Frontal cortex (tissue), 3 donors: ENCODE measurements at regions not wholly inside any gene's neighbourhood (a gene's known extent, or its start where the extent isn't known, plus 50 kb on each side); places are given as distances from the start of the nearest gene placed in this dataset.
"Not testable (repeated sequence)": the region's sequence is repeated elsewhere in the genome, so short reads cannot be mapped to it uniquely, and the experiment has no call there.

Source experiments
- DNase-seq, 2 donors: peaks; one replicate each; pipeline ENCODE4 v3.0.0; 2012; ENCODE audit warnings: low spot score in 2 of 2
- FAIRE-seq: peaks from 2 replicates; lab custom pipeline; 2012; peaks lifted over from hg19 to GRCh38; lab: Jason Lieb, UNC
- donor health status: control.
- donor health status: control.
- donor health status: control.

DNA sequence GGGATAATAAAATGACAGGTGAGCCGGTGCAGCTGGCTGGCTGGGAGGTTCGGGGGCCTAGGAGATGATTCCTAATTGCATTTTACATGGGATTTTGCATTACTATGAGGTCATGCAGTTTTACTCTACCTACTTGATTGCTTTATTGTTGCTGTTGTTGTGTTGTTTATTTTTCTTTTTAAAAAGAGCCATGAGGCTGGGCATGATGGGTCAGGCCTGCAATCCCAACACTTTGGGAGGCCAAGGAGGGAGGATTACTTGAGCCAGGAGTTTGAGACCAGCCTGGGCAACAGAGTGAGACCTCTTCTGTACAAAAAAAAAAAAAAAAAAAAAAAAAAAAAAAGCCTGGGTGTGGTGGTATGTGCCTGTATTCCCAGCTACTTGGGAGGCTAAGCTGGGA is 104.8 kb downstream of the GJA1 start:
- no peak for FAIRE-seq

DNA sequence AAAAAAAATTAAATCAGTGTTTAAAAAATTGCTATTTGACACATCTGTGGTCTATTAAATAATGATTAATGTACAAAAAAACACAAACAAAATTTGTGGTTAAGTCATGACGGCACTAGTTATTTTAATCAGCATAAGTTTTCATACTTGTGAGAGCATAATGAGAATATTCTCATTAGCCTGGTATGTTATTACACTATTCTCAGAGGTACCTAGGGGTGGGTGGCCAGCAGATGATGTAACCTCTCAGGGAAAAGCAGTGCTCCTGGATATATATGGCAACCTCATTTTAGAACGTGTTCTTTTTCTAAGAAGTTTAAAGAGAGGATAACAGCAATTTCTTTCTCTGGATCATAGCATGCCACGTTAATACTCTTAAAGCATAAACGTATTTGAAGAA is 109.2 kb downstream of the GJA1 start:
- no peak for FAIRE-seq

More for the DNA sequence above, 104.8 kb downstream of the GJA1 start:
- no peak for DNase-seq

GRCh38 chr6:121548131-121548530 is 112.7 kb downstream of the GJA1 start:
- FAIRE-seq, result no peak
- DNase-seq, result no peak

More for the DNA sequence above, 109.2 kb downstream of the GJA1 start:
- DNase-seq, result no peak

DNA sequence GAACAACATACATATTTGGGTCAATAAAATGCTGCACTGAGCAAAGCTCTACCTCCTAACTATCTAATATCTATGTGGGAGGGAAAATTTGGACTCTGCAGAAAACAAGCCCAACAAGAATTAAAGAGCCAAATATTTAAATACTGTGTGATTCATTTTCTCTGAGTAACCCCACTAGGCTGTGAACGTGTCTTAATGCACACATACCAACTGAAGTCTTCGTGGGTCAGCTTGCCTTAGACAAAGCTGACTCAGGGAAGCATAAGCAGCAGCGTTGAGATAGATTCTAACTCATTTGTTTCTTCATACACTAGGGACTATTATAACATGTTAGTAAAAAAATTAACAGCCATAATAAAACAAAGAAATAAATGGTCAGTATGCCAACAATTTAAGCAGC is 114.3 kb downstream of the GJA1 start:
- FAIRE-seq, result no peak
- DNase-seq, result no peak

DNA sequence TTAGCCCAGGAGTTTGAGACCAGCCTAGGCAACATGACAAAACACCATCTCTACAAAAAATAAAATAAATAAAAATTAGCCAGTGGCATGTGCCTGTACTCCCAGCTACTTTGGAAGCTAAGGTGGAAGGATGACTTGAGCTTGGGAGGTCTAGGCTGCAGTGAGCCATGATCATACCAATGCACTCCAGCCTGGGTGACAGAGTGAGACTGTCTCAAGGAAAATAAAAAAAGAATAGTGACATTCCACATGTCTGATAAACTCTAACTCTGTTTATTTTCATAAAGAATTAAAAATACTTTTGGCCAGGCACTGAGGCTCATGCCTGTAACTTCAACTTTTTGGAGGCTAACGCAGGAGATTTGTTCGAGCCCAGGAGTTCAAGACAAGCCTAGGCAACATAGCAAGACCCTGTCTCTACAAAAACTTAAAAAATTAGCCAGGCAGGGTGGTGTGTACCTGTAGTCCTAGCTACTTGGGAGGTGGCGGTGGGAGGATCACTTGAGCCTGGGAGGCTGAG is 115.1 kb downstream of the GJA1 start:
- FAIRE-seq (no peak), DNase-seq (no peak)

DNA sequence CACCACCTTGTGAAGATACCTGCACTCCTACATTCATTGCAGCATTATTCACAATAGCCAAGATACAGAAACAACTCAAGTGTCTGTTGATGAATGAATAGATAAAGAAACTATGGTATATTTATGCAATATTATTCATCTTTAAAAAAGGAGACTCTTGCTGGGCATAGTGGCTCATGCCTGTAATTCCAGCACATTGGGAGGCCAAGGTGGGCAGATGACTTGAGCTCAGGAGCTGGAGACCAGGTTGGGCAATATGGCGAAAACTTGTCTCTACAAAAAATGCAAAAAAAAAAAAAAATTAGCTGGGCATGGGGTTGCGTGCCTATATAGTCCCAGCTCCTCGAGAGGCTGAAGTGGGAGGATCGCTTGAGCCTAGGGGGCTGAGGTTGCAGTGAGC is 119.8 kb downstream of the GJA1 start:
- DNase-seq (no peak), FAIRE-seq (no peak)

DNA sequence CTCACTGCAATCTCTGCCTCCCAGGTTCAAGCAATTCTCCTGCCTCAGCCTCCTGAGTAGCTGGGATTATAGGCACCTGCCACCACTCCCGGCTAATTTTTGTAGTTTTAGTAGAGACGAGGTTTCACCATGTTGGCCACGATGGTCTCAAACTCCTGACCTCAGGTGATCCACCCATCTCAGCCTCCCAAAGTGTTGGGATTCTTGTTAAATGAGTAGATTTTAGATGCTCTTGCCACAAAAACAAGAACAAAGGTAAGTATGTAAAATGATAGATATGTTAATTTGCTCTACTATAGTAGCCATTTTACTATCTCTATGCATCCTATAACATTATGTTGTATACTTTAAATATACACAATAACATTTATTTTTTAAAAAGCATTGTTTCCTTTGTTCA is 120.7 kb downstream of the GJA1 start:
- DNase-seq, FAIRE-seq: not testable (repeated sequence)

GRCh38 chr6:121557146-121557940 is 121.9 kb downstream of the GJA1 start:
- DNase-seq (no peak), FAIRE-seq (no peak)

- no peak for FAIRE-seq
These were observed 124.3 kb downstream of the GJA1 start for GRCh38 chr6:121559611-121560269.

GRCh38 chr6:121560476-121560875 is 125.0 kb downstream of the GJA1 start:
- DNase-seq (no peak), FAIRE-seq (no peak)

More at GRCh38 chr6:121559611-121560269, 124.3 kb downstream of the GJA1 start:
- no peak for DNase-seq

GRCh38 chr6:121563286-121563685 is 127.8 kb downstream of the GJA1 start:
- FAIRE-seq, result no peak
- DNase-seq, result no peak

DNA sequence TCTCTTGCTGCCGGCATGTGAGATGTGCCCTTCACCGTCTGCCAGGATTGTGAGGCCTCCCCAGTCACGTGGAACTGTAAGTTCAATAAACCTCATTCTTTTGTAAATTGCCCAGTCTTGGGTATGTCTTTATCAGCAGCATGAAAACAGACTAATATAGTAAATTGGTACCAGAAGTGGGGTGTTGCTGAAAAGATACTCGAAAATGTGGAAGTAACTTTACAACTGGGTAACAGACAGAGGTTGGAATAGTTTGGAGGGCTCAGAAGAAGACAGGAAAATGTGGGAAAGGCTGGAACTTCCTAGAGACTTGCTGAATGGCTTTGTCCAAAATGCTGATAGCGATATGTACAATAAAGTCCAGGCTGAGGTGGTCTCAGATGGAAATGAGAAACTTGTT is 129.1 kb downstream of the GJA1 start:
- FAIRE-seq, DNase-seq: not testable (repeated sequence)

DNA sequence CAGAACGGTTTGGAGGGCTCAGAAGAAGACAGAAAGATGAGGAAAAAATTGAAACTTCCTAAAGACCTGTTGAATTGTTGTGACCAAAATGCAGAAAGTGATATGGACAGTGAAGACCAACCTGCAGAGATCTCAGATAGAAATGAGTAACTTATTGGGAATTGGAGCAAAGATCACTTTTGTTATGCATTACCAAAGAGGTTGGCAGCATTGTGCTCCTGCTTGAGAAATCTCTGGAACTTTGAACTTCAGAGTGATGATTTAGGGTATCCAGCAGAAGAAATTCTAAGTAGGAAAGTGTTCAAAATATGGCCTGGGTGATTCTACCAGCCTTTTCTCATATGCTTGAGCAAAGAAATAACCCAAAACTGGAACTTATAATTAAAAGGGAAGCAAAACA is 136.0 kb downstream of the GJA1 start:
- DNase-seq (no peak), FAIRE-seq (no peak)

DNA sequence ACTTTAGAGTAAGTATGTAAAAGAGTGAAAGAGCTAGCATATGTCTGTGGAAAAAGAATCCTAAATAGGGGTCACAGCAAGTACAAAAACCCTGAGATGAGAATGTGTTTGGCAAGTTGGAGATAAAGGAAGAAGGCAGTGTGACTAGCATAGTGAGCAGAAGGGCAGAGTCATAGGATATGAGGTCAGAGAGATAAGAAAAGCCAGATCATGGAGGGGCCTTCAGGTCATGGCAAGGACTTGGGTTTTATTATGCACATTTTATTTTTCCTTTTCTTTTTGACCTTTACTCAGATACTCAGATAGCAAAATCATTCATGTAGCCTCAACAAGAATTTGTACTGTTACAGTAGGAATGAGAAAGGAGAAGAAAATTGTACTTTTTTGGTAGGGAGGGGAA is 138.0 kb downstream of the GJA1 start:
- FAIRE-seq, result no peak
- DNase-seq, result no peak

- FAIRE-seq (no peak), DNase-seq (no peak)
These were observed 142.8 kb downstream of the GJA1 start for GRCh38 chr6:121578216-121578615.

GRCh38 chr6:121579478-121579877 is 144.0 kb downstream of the GJA1 start:
- DNase-seq (no peak), FAIRE-seq (no peak)

DNA sequence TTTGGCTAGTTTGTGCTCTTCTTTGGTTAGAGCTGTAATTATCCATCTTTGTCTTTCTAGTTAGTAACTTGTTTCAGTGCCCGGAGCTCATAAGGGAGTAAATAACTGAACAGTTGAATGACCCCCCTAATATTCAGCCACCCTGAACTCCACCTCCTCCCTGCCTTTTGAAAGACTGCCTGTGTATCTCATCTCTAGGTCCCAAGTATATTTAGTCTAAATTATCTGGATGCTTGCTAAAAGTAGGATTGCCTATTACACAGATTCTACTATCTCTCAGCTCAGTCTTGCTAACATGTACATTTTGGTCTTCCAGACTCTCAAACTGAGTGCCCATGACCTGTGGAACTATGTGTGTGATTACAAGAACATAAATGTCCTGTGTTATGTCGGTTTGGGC is 145.9 kb downstream of the GJA1 start:
- DNase-seq (no peak), FAIRE-seq (no peak)

GRCh38 chr6:121582262-121582661 is 146.8 kb downstream of the GJA1 start:
- no peak for FAIRE-seq

GRCh38 chr6:121584586-121585369 is 149.3 kb downstream of the GJA1 start:
- FAIRE-seq, result no peak
- peak in 1 of 2 donors; percentile 7 for DNase-seq

More at GRCh38 chr6:121582262-121582661, 146.8 kb downstream of the GJA1 start:
- no peak for DNase-seq

GRCh38 chr6:121590438-121590837 is 155.0 kb downstream of the GJA1 start:
- DNase-seq (no peak), FAIRE-seq (no peak)
